ENCODE measurements at regions not wholly inside any gene's neighbourhood (a gene's known extent, or its start where the extent isn't known, plus 50 kb on each side); places are given as distances from the start of the nearest gene placed in this dataset.
"Not testable (repeated sequence)": the region's sequence is repeated elsewhere in the genome, so short reads cannot be mapped to it uniquely, and the experiment has no call there.

GRCh38 chrX:62906200-62906599, 444.9 kb downstream of the SPIN4 start:
- not testable (repeated sequence) for TF ChIP-seq CTCF, EP300, POLR2A, POLR2AphosphoS5 (IDR thresholded peaks at IDR 0.05)

Data from upper lobe of left lung (tissue), 4 donors.